T-helper 1 cell treated with Interleukin-12 subunit alpha and Interleukin-12 subunit beta and Interleukin-4 antibody, amounts not matched to agents 30 μg/mL and 1 μg/mL, for 36 hours (primary cell): ENCODE measurements at regions not wholly inside any gene's neighbourhood (a gene's known extent, or its start where the extent isn't known, plus 50 kb on each side); places are given as distances from the start of the nearest gene placed in this dataset.
"Not testable (repeated sequence)": the region's sequence is repeated elsewhere in the genome, so short reads cannot be mapped to it uniquely, and the experiment has no call there.

Experiments
- H3K27ac Mint-ChIP-seq: one replicate; pipeline ENCODE4 v1.8.0; 2021; ENCODE audit warnings: mild to moderate bottlenecking, mixed read lengths
- H3K27me3 Mint-ChIP-seq: one replicate; pipeline ENCODE4 v1.8.0; 2021; ENCODE audit warnings: low read depth, mixed read lengths
- H3K36me3 Mint-ChIP-seq: one replicate; pipeline ENCODE4 v1.8.0; 2021; ENCODE audit warnings: low read depth, mixed read lengths
- H3K4me1 Mint-ChIP-seq: one replicate; pipeline ENCODE4 v1.8.0; 2021; ENCODE audit warnings: low read depth, mixed read lengths
- H3K4me3 Mint-ChIP-seq: one replicate; pipeline ENCODE4 v1.8.0; 2021; ENCODE audit warnings: mild to moderate bottlenecking, moderate library complexity, mixed read lengths
- H3K9me3 Mint-ChIP-seq: one replicate; pipeline ENCODE4 v1.8.0; 2021; ENCODE audit warnings: mixed read lengths

- H3K36me3 Mint-ChIP-seq, result peaks cover 2% of the 10 kb centered on the region
- H3K4me1 Mint-ChIP-seq, result no peaks in the 10 kb centered on the region
Measured at GRCh38 chr15:69554279-69554961, 101.8 kb downstream of the RPLP1 start.

GRCh38 chr15:69555080-69555479, 102.5 kb downstream of the RPLP1 start:
- Mint-ChIP-seq H3K4me1 (no peaks in the 10 kb centered on the region), H3K9me3 (peaks cover 20% of the 10 kb centered on the region), H3K36me3 (peaks cover 2% of the 10 kb centered on the region), H3K27ac (no peak overlapping the region), H3K27me3 (peaks cover 7% of the 10 kb centered on the region), H3K4me3 (no peak overlapping the region)

More at GRCh38 chr15:69554279-69554961, 101.8 kb downstream of the RPLP1 start:
- Mint-ChIP-seq H3K9me3 (peaks cover 20% of the 10 kb centered on the region), H3K27ac (no peak overlapping the region), H3K27me3 (peaks cover 7% of the 10 kb centered on the region), H3K4me3 (no peak overlapping the region)

GRCh38 chr15:69556344-69556743, 103.7 kb downstream of the RPLP1 start:
- no peak overlapping the region for H3K4me3 Mint-ChIP-seq
- H3K36me3 Mint-ChIP-seq, result peaks cover 1% of the 10 kb centered on the region
- no peak overlapping the region for H3K27ac Mint-ChIP-seq
- peaks cover 7% of the 10 kb centered on the region for H3K27me3 Mint-ChIP-seq
- peaks cover 12% of the 10 kb centered on the region for H3K9me3 Mint-ChIP-seq
- H3K4me1 Mint-ChIP-seq, result no peaks in the 10 kb centered on the region

- Mint-ChIP-seq H3K27ac (no peak overlapping the region), H3K9me3 (peaks cover 4% of the 10 kb centered on the region), H3K4me1 (no peaks in the 10 kb centered on the region), H3K4me3 (no peak overlapping the region), H3K27me3 (peaks cover 7% of the 10 kb centered on the region), H3K36me3 (no peaks in the 10 kb centered on the region)
Measured at GRCh38 chr15:69557020-69557706, 104.5 kb downstream of the RPLP1 start.

GRCh38 chr15:69557707-69558409, 105.2 kb downstream of the RPLP1 start:
- H3K9me3 Mint-ChIP-seq, result no peaks in the 10 kb centered on the region
- H3K27ac Mint-ChIP-seq, result no peak overlapping the region

GRCh38 chr15:69559440-69560190, 107.0 kb downstream of the RPLP1 start:
- Mint-ChIP-seq H3K4me1 (no peaks in the 10 kb centered on the region), H3K9me3 (no peaks in the 10 kb centered on the region), H3K4me3 (no peak overlapping the region), H3K27me3 (peaks cover 7% of the 10 kb centered on the region), H3K27ac (no peak overlapping the region), H3K36me3 (no peaks in the 10 kb centered on the region)

More at GRCh38 chr15:69557707-69558409, 105.2 kb downstream of the RPLP1 start:
- Mint-ChIP-seq H3K4me1 (no peaks in the 10 kb centered on the region), H3K27me3 (peaks cover 7% of the 10 kb centered on the region), H3K4me3 (no peak overlapping the region), H3K36me3 (no peaks in the 10 kb centered on the region)

GRCh38 chr15:69561071-69561784, 108.6 kb downstream of the RPLP1 start:
- no peak overlapping the region for H3K27ac Mint-ChIP-seq
- no peaks in the 10 kb centered on the region for H3K36me3 Mint-ChIP-seq
- H3K27me3 Mint-ChIP-seq, result peaks cover 7% of the 10 kb centered on the region
- H3K9me3 Mint-ChIP-seq, result no peaks in the 10 kb centered on the region
- no peaks in the 10 kb centered on the region for H3K4me1 Mint-ChIP-seq
- no peak overlapping the region for H3K4me3 Mint-ChIP-seq

- H3K4me1 Mint-ChIP-seq, result no peaks in the 10 kb centered on the region
- H3K9me3 Mint-ChIP-seq, result no peaks in the 10 kb centered on the region
- H3K27ac Mint-ChIP-seq, result no peak overlapping the region
- peaks cover 6% of the 10 kb centered on the region for H3K27me3 Mint-ChIP-seq
- H3K4me3 Mint-ChIP-seq, result no peak overlapping the region
- no peaks in the 10 kb centered on the region for H3K36me3 Mint-ChIP-seq
Measured at GRCh38 chr15:69562116-69562515, 109.5 kb downstream of the RPLP1 start.

- Mint-ChIP-seq H3K27ac (no peak overlapping the region), H3K9me3 (no peaks in the 10 kb centered on the region), H3K36me3 (no peaks in the 10 kb centered on the region), H3K4me1 (no peaks in the 10 kb centered on the region), H3K4me3 (no peak overlapping the region), H3K27me3 (peaks cover 3% of the 10 kb centered on the region)
Measured at GRCh38 chr15:69562564-69562963, 109.9 kb downstream of the RPLP1 start.

GRCh38 chr15:69565066-69565655, 112.5 kb downstream of the RPLP1 start:
- Mint-ChIP-seq H3K9me3 (no peaks in the 10 kb centered on the region), H3K27ac (no peak overlapping the region), H3K36me3 (no peaks in the 10 kb centered on the region), H3K4me3 (no peak overlapping the region), H3K4me1 (no peaks in the 10 kb centered on the region), H3K27me3 (no peaks in the 10 kb centered on the region)

GRCh38 chr15:69567238-69567760, 114.7 kb downstream of the RPLP1 start:
- not testable (repeated sequence) for H3K4me1 Mint-ChIP-seq, H3K4me3 Mint-ChIP-seq, H3K27ac Mint-ChIP-seq, H3K36me3 Mint-ChIP-seq, H3K9me3 Mint-ChIP-seq, H3K27me3 Mint-ChIP-seq

- Mint-ChIP-seq H3K4me1 (no peaks in the 10 kb centered on the region), H3K4me3 (no peak overlapping the region), H3K9me3 (no peaks in the 10 kb centered on the region), H3K27ac (no peak overlapping the region), H3K36me3 (no peaks in the 10 kb centered on the region), H3K27me3 (peaks cover 3% of the 10 kb centered on the region)
Measured at GRCh38 chr15:69568173-69569009, 115.8 kb downstream of the RPLP1 start.

- H3K27ac Mint-ChIP-seq, result no peak overlapping the region
- H3K27me3 Mint-ChIP-seq, result peaks cover 3% of the 10 kb centered on the region
- peaks cover 12% of the 10 kb centered on the region for H3K4me1 Mint-ChIP-seq
Measured at GRCh38 chr15:69570454-69570853, 117.8 kb downstream of the RPLP1 start.

More at GRCh38 chr15:69570454-69570853, 117.8 kb downstream of the RPLP1 start:
- H3K36me3 Mint-ChIP-seq, result no peaks in the 10 kb centered on the region
- H3K4me3 Mint-ChIP-seq, result no peak overlapping the region
- no peaks in the 10 kb centered on the region for H3K9me3 Mint-ChIP-seq
